Endothelial cell of umbilical vein (primary cell): ENCODE measurements at regions not wholly inside any gene's neighbourhood (a gene's known extent, or its start where the extent isn't known, plus 50 kb on each side); places are given as distances from the start of the nearest gene placed in this dataset.
"Not testable (repeated sequence)": the region's sequence is repeated elsewhere in the genome, so short reads cannot be mapped to it uniquely, and the experiment has no call there.

ENCODE experiments used
- CTCF ChIP-seq, 2 donors: IDR thresholded peaks; 1 replicate in 1 of 2; 2 replicates in 1 of 2; pipeline ENCODE4 v1.5.1; 2011; ENCODE audit warnings: low read length in 2 of 2, mild to moderate bottlenecking in 2 of 2, moderate library complexity in 2 of 2, control low read depth in 1 of 2, inconsistent platforms in 1 of 2, low read depth in 1 of 2; ENCODE audit not compliant: insufficient read depth in 1 of 2; ENCODE audit errors: extremely low read depth in 1 of 2
- EZH2 ChIP-seq: IDR thresholded peaks from 2 replicates; pipeline ENCODE4 v1.6.1; 2012; ENCODE audit warnings: borderline replicate concordance, low read depth, mild to moderate bottlenecking, moderate library complexity, low read length, inconsistent platforms; ENCODE audit not compliant: severe bottlenecking
- GATA2 ChIP-seq: IDR thresholded peaks from 2 replicates; pipeline ENCODE4 v1.7.0; 2011; ENCODE audit warnings: low read depth, mild to moderate bottlenecking, moderate library complexity, mixed read lengths, low read length; ENCODE audit not compliant: insufficient read length, insufficient read depth
- JUN ChIP-seq: IDR thresholded peaks from 2 replicates; pipeline ENCODE4 v1.6.1; 2011; ENCODE audit warnings: borderline replicate concordance, low read depth; ENCODE audit not compliant: insufficient read length, insufficient read depth
- POLR2A ChIP-seq: IDR thresholded peaks from 2 replicates; pipeline ENCODE4 v1.6.1; 2012; ENCODE audit warnings: low read depth, mild to moderate bottlenecking, control low read depth, low read length
- POLR2AphosphoS5 ChIP-seq: IDR thresholded peaks from 2 replicates; pipeline ENCODE4 v1.6.1; 2012; ENCODE audit warnings: low read depth, mild to moderate bottlenecking, control low read depth, low read length, moderate library complexity; ENCODE audit not compliant: insufficient read depth
- TF ChIP-seq, protein P1 (sequence below): IDR thresholded peaks from 2 replicates; pipeline ENCODE4 v1.6.1; 2011; ENCODE audit not compliant: insufficient read depth, insufficient read length

DNA sequence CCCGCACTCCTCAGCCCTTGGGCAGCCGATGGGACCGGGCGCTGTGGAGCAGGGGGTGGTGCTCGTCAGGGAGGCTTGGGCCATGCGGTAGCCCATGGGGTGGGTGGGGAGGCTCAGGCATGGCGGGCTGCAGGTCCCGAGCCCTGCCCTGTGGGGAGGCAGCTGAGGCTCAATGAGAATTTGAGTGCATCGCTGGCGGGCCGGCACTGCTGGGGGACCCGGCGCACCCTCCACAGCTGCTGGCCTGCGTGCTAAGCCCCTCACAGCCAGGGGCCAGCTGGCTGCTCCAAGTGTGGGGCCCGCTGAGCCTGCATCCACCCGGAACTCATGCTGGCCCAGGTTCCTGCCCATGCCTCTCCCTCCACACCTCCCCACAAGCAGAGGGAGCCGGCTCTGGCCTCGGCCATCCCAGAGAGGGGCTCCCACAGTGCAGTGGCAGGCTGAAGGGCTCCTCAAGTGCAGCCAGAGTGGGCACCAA is 543.5 kb upstream of the FAM98A start:
- TF ChIP-seq CTCF (IDR thresholded peaks at IDR 0.05; ENCODE audit: extremely low read depth in 1 of 2, insufficient read depth in 1 of 2, low read depth in 1 of 2, low read length in 2 of 2); POLR2AphosphoS5; POLR2A; EZH2; JUN; GATA2: not testable (repeated sequence)
- TF ChIP-seq, protein P1, sequence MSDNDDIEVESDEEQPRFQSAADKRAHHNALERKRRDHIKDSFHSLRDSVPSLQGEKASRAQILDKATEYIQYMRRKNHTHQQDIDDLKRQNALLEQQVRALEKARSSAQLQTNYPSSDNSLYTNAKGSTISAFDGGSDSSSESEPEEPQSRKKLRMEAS: not testable (repeated sequence)
